LNCAP (cell line): ENCODE measurements at regions not wholly inside any gene's neighbourhood (a gene's known extent, or its start where the extent isn't known, plus 50 kb on each side); places are given as distances from the start of the nearest gene placed in this dataset.

Source experiments
- TF ChIP-seq, protein P1 (sequence below): fragments of 450-650 bp; IDR thresholded peaks from 2 replicates; pipeline ENCODE4 v1.5.1; 2017; ENCODE audit warnings: mild to moderate bottlenecking

DNA sequence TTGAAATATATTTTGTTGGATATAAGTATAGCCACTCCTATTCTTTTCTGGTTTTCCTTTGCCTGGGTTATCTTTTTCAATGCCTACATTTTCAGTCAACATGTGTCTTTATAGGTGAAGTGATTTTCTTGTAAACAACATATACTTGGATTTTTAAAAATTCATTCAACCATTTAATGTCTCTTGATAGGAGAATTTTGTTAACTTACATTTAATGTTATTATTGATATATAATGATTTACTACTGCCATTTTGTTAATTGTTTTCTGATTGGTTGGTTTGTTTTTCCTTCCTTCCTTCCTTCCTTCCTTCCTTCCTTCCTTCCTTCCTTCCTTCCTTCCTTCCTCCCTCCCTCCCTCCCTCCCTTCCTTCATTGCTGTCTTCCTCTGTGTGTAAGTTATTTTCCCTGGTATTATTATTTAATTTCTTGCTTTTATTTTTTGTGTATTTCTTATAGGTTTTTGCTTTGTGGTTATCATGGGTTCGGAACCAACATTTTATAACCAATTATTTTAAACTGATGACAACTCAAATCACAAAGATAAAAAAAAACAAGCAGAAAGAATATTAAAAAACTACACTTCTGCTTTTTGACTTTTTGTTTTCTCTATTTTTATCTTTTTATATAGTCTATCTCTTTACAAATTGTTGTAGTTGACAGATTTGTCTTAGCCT, 330.1 kb upstream of the GRID2 start:
- TF ChIP-seq, protein P1, sequence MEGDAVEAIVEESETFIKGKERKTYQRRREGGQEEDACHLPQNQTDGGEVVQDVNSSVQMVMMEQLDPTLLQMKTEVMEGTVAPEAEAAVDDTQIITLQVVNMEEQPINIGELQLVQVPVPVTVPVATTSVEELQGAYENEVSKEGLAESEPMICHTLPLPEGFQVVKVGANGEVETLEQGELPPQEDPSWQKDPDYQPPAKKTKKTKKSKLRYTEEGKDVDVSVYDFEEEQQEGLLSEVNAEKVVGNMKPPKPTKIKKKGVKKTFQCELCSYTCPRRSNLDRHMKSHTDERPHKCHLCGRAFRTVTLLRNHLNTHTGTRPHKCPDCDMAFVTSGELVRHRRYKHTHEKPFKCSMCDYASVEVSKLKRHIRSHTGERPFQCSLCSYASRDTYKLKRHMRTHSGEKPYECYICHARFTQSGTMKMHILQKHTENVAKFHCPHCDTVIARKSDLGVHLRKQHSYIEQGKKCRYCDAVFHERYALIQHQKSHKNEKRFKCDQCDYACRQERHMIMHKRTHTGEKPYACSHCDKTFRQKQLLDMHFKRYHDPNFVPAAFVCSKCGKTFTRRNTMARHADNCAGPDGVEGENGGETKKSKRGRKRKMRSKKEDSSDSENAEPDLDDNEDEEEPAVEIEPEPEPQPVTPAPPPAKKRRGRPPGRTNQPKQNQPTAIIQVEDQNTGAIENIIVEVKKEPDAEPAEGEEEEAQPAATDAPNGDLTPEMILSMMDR, result no peak

DNA sequence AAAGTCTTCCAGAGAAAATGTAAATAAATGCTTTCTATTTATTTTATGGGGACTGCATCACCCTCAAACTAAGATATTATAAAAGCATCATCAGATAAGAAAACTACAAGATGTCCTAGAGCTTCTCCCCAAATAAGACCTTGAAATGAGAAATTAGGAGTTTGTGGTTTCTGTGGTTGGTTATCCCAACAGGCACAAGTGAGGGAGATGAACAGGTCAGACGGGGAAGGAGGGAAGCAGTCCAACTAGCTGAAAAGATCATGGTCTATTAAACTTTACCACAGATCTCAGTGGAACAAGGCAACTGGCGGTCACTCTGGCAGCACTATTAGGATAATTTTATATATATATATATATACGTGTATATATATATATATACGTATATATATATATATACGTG, 319.3 kb upstream of the GRID2 start:
- TF ChIP-seq, protein P1, result no peak

DNA sequence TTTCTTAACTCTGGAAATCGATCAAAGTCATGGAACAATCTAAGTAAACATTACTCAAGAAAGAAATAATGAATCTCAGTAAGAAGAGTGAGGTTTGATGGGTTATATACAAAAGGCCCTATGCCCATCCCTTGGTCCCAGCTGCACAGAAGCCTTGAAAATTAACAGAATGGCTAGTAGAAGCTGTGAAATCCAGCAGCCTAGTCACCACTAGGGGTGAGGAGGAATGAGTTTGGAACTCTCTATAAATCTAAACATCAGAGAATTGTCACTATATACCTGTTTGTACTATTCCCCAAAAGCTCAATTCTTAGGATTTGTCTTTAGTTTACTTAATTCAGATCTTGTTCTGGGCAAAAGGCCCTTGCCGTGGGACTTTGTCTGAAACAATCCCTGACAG, 313.9 kb upstream of the GRID2 start:
- TF ChIP-seq, protein P1, result no peak; the same call in 1 of the 2 replicates

DNA sequence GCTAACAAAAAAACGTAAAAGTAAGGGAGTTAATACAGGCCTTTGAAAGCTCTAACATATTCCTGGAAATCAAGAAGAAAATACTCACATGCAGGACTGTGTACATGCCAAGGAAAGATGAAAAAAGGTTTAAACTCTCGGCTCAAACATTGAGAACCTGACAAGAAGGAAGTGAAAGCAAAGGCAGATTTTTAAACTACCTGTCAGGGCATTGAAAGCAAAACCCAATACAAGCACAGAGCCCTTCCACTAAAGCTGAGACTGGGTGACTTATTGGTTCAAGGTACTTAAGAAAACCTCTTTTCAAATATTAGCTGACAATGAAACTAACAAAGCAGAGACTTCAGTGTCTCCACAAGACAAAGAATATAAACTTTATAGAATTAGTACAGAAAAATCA, 313.0 kb upstream of the GRID2 start:
- TF ChIP-seq, protein P1, result no peak

DNA sequence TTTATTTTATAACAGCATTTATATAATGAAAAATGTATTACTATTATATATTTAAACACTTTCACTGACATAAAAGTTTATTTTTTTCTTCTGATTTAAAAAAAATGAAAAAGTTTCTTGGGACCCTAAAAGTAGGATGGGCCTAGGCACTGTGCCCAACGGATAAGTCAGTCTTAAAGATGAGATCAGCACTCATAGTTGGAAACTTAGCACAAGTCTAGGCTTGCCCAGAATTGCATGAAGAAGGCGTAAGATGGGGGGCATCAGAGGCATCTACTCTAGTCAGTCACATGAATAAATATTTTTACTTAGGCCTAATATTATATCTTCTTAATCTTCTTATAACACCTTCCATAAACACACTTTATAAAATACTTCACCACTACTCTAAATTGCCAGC, 306.7 kb upstream of the GRID2 start:
- TF ChIP-seq, protein P1, result no peak

DNA sequence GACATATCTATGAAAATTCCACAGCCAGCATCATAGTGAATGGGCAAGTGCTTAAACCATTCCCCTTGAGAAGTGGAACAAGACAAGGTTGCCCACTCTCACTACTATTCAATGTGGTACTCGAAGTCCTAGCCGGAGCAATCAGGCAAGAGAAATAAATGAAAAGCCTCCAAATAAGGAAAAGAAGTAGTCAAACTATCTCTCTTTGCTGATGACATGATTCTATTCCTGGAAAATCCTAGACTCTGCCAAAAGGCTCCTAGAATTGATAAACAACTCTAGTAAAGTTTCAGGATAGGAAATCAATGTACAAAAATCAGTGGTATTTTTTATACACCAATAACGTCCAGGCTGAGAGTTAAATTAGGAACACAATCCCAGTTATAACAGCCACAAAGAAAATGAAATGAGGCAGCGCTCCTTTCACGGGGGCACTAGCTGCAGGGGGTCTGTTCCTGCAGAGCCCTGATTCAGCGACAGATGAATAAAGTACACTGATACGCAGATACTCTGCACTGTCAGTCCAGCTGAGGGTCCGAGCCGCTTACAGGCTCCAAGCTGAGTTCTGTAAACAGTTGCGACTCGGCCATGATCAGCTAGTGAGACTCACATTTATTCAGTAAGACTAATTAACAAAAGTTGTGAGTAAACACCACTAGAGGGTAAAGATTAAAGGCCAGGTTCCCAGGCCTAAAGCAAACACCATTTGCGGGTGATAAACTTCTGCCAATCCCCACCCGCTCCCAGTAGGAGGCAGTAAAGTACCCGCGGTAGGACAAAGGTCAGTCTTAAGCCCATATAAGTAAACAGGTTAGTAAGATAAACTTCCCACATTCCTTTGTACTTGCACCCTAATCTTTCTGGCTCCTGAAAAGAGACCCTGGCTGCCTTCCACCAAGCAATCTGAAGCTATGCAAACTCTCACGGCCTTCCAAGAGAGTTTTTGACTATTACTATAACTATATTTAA, 290.6 kb upstream of the GRID2 start:
- TF ChIP-seq, protein P1, result peak; percentile 34; the same call in 1 of the 2 replicates

DNA sequence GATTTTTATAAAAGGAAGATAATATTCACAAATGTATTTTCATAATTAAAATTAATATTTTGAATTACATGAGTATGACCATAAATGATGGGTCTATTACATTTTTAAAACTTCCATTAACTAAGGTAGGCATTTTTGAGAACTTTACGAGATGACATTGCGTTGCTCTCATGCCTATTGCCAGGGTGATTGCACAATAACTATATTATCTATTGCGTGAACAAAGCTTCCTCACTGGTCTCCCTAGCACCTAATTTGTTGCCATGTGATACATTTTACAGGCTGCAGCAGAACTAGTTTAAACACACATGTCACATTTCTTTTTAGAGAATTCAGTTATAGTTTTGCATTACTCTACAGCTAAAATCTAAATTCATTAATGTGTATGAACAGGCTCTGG, 289.7 kb upstream of the GRID2 start:
- TF ChIP-seq, protein P1, result no peak
